ENCODE measurements at regions not wholly inside any gene's neighbourhood (a gene's known extent, or its start where the extent isn't known, plus 50 kb on each side); places are given as distances from the start of the nearest gene placed in this dataset.

DNA sequence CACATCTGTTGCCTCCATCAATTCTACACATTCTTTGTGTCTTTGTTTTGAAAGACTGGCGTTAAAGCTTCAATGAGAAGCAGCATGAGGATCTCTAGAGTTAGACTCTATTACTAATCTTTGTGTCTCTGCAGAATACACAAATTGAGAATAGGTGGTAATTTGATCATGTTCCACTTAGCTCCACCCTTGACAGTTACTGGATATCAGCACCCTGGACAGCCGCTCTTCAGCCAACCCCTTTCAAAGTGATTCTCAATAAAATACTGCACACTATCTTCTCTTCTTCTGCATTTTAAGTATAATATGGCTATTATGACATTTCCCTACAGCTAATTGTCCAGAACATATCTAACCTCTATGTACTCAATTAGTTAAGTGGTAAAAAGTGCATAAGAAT, 54.3 kb upstream of the CNR1 start:
- no peak for DNase-seq

DNA sequence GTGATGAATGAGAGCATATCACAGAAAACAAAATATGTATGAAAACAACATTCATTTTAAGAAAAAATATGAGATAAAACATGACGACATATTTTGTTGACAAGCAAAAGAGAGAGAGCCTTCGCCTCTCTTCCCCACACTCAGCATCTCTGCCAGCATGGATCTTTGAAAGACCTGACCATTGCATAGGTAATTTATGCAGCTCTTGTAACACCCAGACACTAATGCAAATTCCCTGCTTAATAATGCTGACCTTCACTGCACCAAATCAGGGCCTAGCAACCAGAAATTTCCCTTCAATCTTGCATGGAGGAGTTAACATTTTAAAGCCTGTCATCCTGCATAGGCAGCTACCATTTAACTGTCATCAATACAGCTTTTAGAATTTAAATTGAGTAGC, 50.0 kb upstream of the CNR1 start:
- DNase-seq = no peak

Data from stimulated activated CD8-positive, alpha-beta memory T cell treated with anti-CD3 and anti-CD28 coated beads, Interleukin-4, amount 100 ng/mL, for 48 hours (primary cell).